Osteocyte (in vitro differentiated cells): ENCODE measurements at regions not wholly inside any gene's neighbourhood (a gene's known extent, or its start where the extent isn't known, plus 50 kb on each side); places are given as distances from the start of the nearest gene placed in this dataset.

Experiments
- DNase-seq: peaks from one replicate; pipeline ENCODE4 v3.0.0; 2021; ENCODE audit warnings: mixed read lengths; ENCODE audit not compliant: unreplicated experiment; ENCODE audit errors: extremely low spot score
- H3K27ac Mint-ChIP-seq: one replicate; pipeline ENCODE4 v1.8.0; 2021; ENCODE audit warnings: mild to moderate bottlenecking, mixed read lengths; ENCODE audit not compliant: unreplicated experiment
- H3K27me3 Mint-ChIP-seq: one replicate; pipeline ENCODE4 v1.8.0; 2021; ENCODE audit warnings: mixed read lengths; ENCODE audit not compliant: unreplicated experiment
- H3K36me3 Mint-ChIP-seq: one replicate; pipeline ENCODE4 v1.8.0; 2021; ENCODE audit warnings: mixed read lengths; ENCODE audit not compliant: unreplicated experiment
- H3K4me1 Mint-ChIP-seq: one replicate; pipeline ENCODE4 v1.8.0; 2021; ENCODE audit warnings: mixed read lengths; ENCODE audit not compliant: unreplicated experiment
- H3K4me3 Mint-ChIP-seq: one replicate; pipeline ENCODE4 v1.8.0; 2021; ENCODE audit warnings: mild to moderate bottlenecking, moderate library complexity, mixed read lengths; ENCODE audit not compliant: unreplicated experiment
- H3K9me3 Mint-ChIP-seq: one replicate; pipeline ENCODE4 v1.8.0; 2021; ENCODE audit warnings: mixed read lengths; ENCODE audit not compliant: unreplicated experiment
- TF ChIP-seq, protein P1 (sequence below): fragments of 200-600 bp; sonication (generic); IDR thresholded peaks from 2 replicates; pipeline ENCODE4 v1.5.0; 2021; ENCODE audit warnings: antibody characterized with exemption, mild to moderate bottlenecking, moderate library complexity

DNA sequence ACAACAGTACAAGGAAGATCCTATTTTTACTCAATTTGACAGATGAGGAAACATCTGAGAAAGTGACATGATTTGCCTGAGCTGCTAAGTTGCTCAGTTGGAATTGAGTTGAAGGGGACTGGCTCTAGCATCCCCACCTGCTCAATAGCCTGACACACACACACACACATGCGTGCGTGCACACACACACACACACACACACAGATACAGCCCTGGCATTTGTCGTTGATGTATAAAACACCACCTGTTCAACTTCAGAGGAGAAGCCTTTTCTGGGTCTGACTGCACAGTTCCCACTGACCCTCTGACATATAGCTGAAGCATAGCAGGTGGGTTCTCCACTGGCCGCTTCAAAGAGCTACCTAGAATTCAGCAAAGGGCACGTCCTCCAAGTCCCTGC is 1045.9 kb downstream of the VRK1 start:
- Mint-ChIP-seq H3K27ac (no peak overlapping the region), H3K36me3 (no peaks in the 10 kb centered on the region), H3K9me3 (peaks cover 28% of the 10 kb centered on the region), H3K4me3 (no peak overlapping the region), H3K4me1 (no peaks in the 10 kb centered on the region), H3K27me3 (no peaks in the 10 kb centered on the region)
- TF ChIP-seq, protein P1, sequence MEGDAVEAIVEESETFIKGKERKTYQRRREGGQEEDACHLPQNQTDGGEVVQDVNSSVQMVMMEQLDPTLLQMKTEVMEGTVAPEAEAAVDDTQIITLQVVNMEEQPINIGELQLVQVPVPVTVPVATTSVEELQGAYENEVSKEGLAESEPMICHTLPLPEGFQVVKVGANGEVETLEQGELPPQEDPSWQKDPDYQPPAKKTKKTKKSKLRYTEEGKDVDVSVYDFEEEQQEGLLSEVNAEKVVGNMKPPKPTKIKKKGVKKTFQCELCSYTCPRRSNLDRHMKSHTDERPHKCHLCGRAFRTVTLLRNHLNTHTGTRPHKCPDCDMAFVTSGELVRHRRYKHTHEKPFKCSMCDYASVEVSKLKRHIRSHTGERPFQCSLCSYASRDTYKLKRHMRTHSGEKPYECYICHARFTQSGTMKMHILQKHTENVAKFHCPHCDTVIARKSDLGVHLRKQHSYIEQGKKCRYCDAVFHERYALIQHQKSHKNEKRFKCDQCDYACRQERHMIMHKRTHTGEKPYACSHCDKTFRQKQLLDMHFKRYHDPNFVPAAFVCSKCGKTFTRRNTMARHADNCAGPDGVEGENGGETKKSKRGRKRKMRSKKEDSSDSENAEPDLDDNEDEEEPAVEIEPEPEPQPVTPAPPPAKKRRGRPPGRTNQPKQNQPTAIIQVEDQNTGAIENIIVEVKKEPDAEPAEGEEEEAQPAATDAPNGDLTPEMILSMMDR: no peak
- DNase-seq: no peak

DNA sequence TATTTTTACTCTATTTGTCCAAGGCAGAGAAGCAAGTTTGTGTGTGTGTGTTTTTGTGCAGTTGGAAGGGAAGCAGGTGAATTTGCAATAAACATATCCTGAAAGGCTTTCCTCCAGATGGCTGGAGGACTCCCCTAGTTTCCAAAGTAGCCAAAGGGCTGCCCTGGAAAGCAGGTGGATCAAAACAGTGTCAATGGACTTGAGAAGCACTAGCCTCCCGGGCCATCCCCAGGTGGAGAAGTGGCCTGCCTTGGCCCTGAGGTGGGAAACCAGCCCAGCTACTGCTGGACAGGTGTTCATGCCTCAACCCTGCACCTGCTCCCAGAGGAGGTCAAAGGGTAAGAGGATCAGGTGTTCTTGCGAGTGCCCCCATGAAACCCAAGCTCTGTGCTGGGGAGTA is 1046.9 kb downstream of the VRK1 start:
- H3K27ac Mint-ChIP-seq: no peak overlapping the region
- no peaks in the 10 kb centered on the region for H3K4me1 Mint-ChIP-seq
- H3K9me3 Mint-ChIP-seq: peaks cover 25% of the 10 kb centered on the region
- H3K27me3 Mint-ChIP-seq: no peaks in the 10 kb centered on the region
- TF ChIP-seq, protein P1: no peak
- no peaks in the 10 kb centered on the region for H3K36me3 Mint-ChIP-seq
- no peak overlapping the region for H3K4me3 Mint-ChIP-seq
- peak; percentile 76 for DNase-seq

- Mint-ChIP-seq H3K36me3 (no peaks in the 10 kb centered on the region), H3K27me3 (no peaks in the 10 kb centered on the region), H3K4me3 (no peak overlapping the region), H3K27ac (no peak overlapping the region), H3K9me3 (peaks cover 28% of the 10 kb centered on the region), H3K4me1 (no peaks in the 10 kb centered on the region)
- TF ChIP-seq, protein P1: no peak
- DNase-seq: peak; percentile 21
Measured at GRCh38 chr14:97846156-97846555, 1049.0 kb downstream of the VRK1 start.

DNA sequence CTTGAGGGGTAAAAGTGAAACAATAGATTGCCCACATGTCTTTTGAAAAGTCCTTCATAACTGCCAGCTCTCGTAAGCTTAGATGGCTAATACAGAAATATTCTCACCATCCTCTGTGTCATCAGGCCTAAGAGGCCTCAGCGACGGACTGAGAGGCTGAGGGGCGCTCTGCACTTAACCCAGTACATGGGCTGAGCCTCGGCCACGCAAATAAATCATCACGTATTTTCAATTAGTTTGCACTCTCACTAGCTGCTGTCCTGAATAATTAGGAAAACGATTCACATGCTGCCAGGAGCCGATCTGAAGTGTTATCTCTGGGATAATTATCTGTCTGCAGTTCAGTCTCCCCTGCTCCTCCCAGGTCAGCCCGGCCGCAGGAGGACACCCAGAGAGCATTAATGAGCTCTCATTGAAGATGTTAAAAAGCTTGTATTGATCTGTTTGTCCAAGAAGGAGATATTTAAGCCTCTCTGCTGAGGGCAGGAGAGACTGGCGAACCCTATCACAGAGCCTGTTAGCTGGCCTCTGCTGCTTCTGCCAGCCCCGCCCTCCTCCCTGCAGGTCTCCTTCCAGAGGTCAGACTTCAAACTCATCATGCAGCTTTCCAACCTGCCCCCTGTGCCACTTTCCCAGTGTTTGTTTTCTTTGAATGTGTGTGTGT is 1051.3 kb downstream of the VRK1 start:
- TF ChIP-seq, protein P1: no peak
- no peak overlapping the region for H3K4me3 Mint-ChIP-seq
- H3K4me1 Mint-ChIP-seq: no peaks in the 10 kb centered on the region
- DNase-seq: peak; percentile 48
- H3K27me3 Mint-ChIP-seq: no peaks in the 10 kb centered on the region
- no peak overlapping the region for H3K27ac Mint-ChIP-seq
- H3K9me3 Mint-ChIP-seq: peaks cover 28% of the 10 kb centered on the region
- H3K36me3 Mint-ChIP-seq: no peaks in the 10 kb centered on the region

- H3K36me3 Mint-ChIP-seq: no peaks in the 10 kb centered on the region
- no peak for DNase-seq
- TF ChIP-seq, protein P1: no peak
- H3K4me3 Mint-ChIP-seq: no peak overlapping the region
- peaks cover 35% of the 10 kb centered on the region for H3K9me3 Mint-ChIP-seq
- H3K4me1 Mint-ChIP-seq: no peaks in the 10 kb centered on the region
- no peak overlapping the region for H3K27ac Mint-ChIP-seq
- no peaks in the 10 kb centered on the region for H3K27me3 Mint-ChIP-seq
Measured at GRCh38 chr14:97850466-97850865, 1053.3 kb downstream of the VRK1 start.
